NB4 (cell line): ENCODE measurements at regions not wholly inside any gene's neighbourhood (a gene's known extent, or its start where the extent isn't known, plus 50 kb on each side); places are given as distances from the start of the nearest gene placed in this dataset.

Experiments
- CTCF ChIP-seq: IDR thresholded peaks from one replicate; pipeline ENCODE4 v1.5.1; 2012; ENCODE audit warnings: low read depth, low read length
- MAX ChIP-seq: IDR thresholded peaks from 2 replicates; pipeline ENCODE4 v1.6.1; 2011; ENCODE audit warnings: low read depth, low read length
- MYC ChIP-seq: IDR thresholded peaks from 2 replicates; pipeline ENCODE4 v1.6.1; 2011; ENCODE audit warnings: low read depth, low read length
- POLR2A ChIP-seq: IDR thresholded peaks from 2 replicates; pipeline ENCODE4 v1.6.1; 2011; ENCODE audit warnings: mild to moderate bottlenecking; ENCODE audit not compliant: insufficient read length; ENCODE audit errors: extremely low read depth

- TF ChIP-seq CTCF, result no peak
- TF ChIP-seq MAX, result no peak
- TF ChIP-seq POLR2A, result no peak
- TF ChIP-seq MYC, result no peak
Measured at GRCh38 chr6:138605958-138606357, 106.7 kb upstream of the NHSL1 start.
